HG03280 (cell line): ENCODE measurements at regions not wholly inside any gene's neighbourhood (a gene's known extent, or its start where the extent isn't known, plus 50 kb on each side); places are given as distances from the start of the nearest gene placed in this dataset.

Source experiments
- ATAC-seq: cut with Tn5 transposase; IDR thresholded peaks from one replicate; pipeline ENCODE4 v1.9.1; 2021; ENCODE audit warnings: mild to moderate bottlenecking, moderate library complexity; ENCODE audit not compliant: unreplicated experiment

DNA sequence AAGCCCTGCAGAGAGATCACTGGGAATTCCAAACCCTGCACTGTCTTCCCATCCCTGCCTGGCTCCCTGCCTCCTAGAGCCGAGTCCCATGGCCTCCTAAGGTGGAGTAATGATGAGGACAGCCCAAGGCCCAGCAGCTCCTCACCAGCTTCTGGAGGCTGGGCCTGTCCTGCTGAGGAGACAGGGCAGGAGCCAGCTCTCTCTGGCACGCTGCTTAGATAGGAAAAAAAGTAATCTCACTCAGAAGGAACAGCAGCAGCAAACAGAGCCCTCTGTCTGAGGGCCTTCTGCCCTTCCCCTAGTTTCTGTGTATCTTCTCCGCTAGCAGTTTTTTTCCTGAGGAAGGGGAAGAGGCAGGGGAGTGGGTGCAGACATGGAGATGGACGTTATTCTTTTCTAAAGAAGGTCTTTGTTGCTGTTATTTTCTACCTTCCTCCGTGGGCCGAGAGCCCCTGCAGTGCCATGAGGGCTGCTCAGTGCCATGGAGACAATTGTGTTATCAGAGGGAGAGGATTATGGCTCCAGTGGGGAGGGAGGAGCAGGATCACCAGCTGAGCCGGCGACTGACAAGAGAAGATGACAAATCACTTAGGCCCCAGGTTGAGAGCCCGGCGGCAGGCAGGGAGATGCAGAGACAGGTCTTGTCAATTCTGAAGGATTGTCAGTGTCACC lies 315.3 kb downstream of the BUD13 start:
- ATAC-seq, result no peak

GRCh38 chr11:116454951-116455350 lies 317.8 kb downstream of the BUD13 start:
- no peak for ATAC-seq

- no peak for ATAC-seq
These were observed 318.7 kb downstream of the BUD13 start for GRCh38 chr11:116454020-116454645.

GRCh38 chr11:116452461-116452860 lies 320.3 kb downstream of the BUD13 start:
- no peak for ATAC-seq

- no peak for ATAC-seq
These were observed 323.3 kb downstream of the BUD13 start for GRCh38 chr11:116449522-116449921.

- ATAC-seq, result no peak
These were observed 326.5 kb downstream of the BUD13 start for GRCh38 chr11:116446048-116446941.

- no peak for ATAC-seq
These were observed 327.4 kb downstream of the BUD13 start for GRCh38 chr11:116445108-116446047.

GRCh38 chr11:116442238-116442752 lies 330.5 kb downstream of the BUD13 start:
- no peak for ATAC-seq

- no peak for ATAC-seq
These were observed 333.5 kb downstream of the BUD13 start for GRCh38 chr11:116439361-116439677.

DNA sequence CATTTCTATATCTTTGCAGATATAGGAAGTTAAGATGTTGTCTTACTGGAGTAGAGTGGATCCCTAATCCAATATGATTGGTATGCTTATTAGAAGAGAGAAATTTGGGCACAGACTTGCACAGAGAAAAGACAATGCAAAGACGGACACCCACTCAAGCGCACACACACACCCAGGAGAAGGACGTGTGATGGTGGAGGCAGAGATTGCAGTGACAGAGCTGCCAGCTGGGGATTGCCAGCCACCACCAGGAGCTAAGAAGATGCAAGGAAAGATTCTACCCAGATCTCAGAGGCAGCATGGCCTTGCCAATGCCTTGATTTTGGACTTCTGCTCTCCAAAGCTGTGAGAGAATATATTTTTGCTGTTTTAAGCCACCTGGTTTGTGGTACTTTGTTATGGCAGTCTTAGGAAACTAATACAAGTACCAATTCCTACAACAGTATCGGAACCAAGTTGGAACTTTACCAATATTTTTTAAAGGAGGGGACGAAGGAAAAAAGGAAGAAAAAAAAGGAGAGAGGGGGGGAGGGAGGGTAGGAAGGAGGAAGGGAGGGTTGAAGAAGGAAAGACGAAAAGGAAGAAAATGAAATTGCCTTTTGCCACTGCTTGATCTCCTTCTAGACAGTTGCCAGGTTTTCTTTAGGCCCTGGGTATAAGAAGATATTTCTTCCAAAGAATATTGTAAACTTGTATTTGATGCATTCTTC lies 334.0 kb downstream of the BUD13 start:
- no peak for ATAC-seq

DNA sequence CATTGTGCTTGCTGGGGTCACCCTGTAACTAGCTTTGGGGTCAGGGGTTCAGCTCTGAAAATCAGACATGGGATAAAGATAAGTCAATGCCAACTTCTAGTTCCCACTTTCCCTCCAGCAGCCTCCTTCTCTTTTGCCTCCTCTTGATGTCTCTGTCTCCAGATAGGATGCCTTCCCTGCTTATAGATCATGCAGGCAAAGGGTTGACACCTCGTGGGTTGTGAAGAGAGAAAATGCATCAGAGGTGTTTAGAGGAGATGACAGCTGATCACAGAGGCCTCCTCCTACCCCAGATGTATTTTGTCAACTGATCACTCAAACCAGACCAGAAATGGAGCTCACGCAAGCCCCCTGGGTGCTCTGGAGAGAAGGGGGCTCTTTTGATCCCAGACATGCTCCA lies 337.8 kb downstream of the BUD13 start:
- ATAC-seq, result no peak

- no peak for ATAC-seq
These were observed 340.5 kb downstream of the BUD13 start for GRCh38 chr11:116432301-116432700.

DNA sequence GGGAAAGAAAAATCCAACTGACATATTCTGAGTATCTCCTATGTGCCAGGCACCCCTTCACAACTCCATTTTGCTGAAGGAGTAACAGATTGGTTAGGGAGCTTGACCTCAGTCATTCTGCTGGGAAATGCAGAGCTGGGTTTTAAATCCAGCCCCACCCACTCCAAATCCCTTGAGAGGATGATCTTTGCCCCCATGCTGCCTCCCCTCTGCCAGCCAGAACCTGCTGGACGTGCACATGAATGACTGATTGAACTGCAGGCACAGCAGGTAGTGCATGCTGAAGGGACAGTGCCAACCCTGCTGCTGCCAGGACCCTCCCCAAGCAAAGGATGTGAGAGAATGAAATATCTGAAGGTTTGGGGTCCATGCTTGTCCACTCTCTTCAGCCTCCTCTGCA lies 340.9 kb downstream of the BUD13 start:
- ATAC-seq, result no peak

DNA sequence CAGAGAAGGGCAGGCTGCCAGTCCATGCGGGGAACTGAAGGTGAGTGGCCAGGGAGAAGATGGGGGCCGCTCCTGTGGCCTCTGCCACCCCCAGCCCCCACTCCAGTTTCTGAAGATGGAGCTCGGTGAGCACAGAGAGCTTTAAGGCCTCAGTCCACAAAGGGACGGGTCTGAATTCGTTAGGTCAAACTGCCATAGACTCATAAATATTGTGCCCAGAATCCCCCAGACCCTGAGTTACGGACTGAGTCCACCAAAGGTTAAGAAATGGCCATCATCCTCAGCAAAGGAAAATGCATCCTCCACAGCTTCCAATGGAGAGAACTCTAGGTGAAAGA lies 344.2 kb downstream of the BUD13 start:
- no peak for ATAC-seq

- no peak for ATAC-seq
These were observed 344.7 kb downstream of the BUD13 start for GRCh38 chr11:116427903-116428637.

DNA sequence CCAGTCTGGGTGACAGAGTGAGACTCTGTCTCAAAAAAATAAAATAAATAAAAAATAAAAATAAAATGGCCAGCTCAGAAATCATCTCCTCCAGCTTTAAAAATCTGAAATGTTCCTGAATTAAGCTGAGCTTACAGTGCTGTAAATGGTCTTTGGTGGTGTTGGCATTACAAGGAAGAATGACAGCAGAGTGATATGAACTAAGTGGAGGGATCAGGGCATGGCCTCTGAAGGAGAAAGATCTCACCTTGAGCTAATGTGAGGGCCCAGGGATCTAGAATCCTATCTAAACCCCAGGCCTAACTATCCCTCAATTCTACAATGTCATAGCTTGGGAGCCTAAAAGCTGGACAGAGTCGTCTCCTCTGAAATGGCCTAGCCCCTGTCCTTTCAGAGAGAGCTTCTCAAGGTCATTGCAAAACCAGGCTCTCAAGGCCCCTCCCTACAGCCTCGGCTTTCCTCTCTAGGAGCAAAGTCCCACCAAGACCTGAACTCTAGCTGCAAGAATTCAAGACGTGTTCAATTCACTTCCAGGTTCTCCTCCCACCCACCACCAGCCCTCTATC lies 345.4 kb downstream of the BUD13 start:
- ATAC-seq, result no peak

GRCh38 chr11:116426761-116427160 lies 346.0 kb downstream of the BUD13 start:
- no peak for ATAC-seq

GRCh38 chr11:116424615-116425261 lies 348.0 kb downstream of the BUD13 start:
- ATAC-seq, result no peak
